Posterior vena cava (tissue), 2 donors: ENCODE measurements at regions not wholly inside any gene's neighbourhood (a gene's known extent, or its start where the extent isn't known, plus 50 kb on each side); places are given as distances from the start of the nearest gene placed in this dataset.

Experiments used
- DNase-seq: peaks from one replicate; pipeline ENCODE4 v3.0.0-alpha.2; 2020; ENCODE audit warnings: low spot score
- intact Hi-C, 2 donors: fragments of 100-400 bp; cut with DNase I; formaldehyde crosslinking; loops; one replicate each; pipeline versions ENCODE4 v1.14.1 to v1.14.2; 2022 to 2023
- donor health status: DM: yes; HTN: yes; CAD: no.
- donor health status: DM: yes; HTN: yes; CAD: no.

DNA sequence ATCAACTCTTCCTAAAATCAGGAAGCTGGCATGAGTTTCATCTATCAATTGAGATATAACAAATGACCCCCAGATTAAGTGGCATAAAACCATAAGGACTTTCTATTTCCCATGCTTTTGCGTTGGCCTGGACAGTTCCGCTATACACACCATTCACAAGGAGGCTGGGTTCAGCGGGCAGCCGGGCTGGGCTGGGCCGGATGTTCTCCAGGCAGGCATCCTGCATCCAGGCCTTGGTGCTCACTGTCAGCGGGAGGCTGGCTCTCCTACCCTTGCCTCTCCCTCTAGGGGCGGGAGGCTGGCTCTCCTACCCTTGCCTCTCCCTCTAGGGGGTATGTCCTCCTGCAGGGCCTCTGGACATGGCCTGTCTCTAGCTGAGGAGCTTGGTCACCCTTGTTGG lies 266.0 kb upstream of the ARRDC4 start:
- DNase-seq, result no peak
- intact Hi-C loops, result no loop called here

DNA sequence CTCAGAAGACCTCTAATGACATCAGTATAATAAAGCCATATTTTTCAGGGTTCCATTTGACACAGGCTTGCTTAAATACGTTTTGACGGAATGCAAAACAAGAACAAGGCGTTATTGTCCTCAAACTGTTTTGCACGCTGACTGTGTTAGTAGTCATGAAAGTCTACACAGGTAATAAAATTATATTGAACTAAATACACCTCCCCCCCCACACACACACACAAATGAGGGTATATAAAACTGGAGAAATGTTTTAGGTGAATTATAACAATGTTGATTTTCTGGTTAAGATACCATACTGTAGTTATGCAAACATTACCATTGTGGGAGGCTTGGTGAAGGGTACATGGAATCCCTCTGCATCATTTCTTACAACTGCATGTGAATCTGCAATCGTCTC lies 257.1 kb upstream of the ARRDC4 start:
- intact Hi-C loops, result no loop called here
- no peak for DNase-seq

DNA sequence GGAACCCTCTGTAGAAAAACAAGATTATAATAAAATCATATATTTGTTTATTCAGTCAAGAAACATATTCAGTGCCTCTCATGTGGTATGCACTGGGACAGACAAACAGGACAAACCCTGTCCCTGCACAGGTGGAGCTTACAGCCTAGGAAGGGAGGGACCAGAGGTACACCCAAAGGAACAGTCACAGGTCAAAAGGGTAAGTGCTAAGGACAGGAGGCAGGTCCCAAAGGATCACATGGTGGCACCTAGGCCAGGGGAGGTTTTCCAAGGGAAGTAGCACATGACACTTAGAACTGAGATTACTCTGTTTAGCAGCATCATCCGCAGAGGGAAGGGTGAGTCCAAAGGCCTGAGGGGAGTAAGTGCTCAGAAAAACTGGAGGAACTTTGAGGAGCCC lies 254.4 kb upstream of the ARRDC4 start:
- DNase-seq, result no peak
- intact Hi-C loops, result no loop called here

DNA sequence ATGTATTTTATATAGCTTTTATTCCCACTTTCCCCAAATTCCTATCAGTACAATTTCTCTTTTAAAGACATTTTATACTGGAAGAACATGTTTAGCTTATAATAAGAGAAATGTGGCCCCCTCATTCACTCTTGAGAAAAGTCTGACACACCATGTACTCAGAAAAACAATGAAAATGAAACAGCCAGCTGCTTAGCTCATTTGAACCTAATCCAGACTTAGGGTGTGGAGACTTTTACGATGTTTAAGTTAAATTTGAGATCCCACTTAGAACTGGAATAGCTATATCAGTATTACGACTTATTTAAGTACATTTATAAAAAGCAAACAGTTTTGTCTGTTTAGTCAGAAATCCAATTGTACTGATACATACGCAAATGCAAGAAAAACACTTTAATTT lies 252.3 kb upstream of the ARRDC4 start:
- intact Hi-C loops, result no loop called here
- no peak for DNase-seq

DNA sequence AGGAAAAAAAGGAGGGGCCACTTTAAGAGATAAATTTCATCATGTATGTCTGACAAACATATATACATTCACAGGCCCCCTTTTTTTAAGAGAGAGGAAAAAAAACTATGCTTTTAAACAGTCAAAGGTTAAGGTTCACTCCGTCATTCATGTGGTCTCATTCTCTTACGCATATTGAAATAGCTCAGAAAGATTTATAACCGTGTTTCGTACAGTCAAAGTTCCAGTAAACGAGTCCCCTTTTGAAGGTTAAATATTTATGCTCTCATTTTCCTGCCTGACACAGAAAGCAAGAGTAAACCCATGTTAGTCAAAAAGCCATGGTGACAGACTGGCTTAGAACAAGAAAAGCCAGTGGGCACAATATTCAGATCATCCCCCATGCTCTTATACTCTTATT lies 248.0 kb upstream of the ARRDC4 start:
- intact Hi-C loops, result no loop called here
- DNase-seq, result no peak

DNA sequence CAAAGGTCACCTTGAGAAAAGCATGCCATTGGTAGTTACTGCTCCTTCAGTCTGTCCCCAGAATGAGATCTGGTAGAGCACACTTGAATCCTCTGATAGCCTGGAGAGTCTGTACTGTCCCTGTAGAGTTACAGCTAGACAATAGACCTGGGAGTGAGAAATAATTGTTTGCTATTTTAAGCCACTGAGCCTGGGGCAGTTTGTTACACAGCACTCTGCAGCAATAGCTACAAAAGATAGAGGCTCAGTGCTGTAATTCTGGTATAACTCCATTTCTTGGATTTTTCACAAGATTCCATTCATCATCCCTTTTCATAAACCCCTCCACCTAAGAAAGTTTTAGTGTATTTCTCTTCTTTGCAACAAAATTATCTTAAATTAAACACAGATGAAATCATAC lies 242.7 kb upstream of the ARRDC4 start:
- no peak for DNase-seq
- intact Hi-C loops, result no loop called here

DNA sequence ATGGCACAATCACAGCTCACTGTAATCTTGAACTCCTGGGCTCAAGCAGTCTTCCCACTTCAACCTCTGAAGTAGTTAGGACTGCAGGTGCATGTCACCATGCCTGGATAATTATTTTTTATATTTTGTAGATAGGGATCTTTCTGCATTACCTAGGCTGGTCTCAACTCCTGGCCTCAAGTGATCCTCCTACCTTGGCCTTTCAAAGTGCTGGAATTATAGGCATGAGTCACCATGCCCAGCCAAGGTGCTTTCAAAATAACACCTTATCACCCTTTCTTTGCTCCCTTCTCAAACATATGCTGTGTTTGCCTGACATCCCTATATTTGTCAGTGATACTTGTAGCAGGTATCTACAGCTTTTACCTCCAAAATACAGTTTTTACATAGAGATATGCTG lies 242.0 kb upstream of the ARRDC4 start:
- intact Hi-C loops, result no loop called here
- DNase-seq, result no peak

DNA sequence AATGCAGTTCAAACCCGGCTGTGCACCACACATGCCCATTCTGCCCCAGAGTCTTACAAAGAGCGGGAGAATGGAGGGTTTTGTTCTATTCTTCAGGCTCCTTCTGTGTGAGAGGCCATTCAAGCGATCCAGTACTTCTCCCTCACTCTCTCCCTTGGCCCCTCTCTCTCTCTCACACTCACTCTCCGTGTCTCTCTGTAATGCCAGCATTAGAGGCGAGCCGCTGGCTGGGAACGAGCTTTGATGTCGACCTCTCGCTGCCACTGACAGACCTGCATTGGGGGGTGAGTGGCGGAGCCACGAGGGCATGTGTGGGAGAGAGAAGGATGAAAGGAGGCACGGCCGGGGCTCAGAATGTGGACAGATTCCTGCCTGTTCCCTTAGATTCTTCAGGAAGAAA lies 231.7 kb upstream of the ARRDC4 start:
- intact Hi-C loops, result no loop called here
- DNase-seq, result no peak

DNA sequence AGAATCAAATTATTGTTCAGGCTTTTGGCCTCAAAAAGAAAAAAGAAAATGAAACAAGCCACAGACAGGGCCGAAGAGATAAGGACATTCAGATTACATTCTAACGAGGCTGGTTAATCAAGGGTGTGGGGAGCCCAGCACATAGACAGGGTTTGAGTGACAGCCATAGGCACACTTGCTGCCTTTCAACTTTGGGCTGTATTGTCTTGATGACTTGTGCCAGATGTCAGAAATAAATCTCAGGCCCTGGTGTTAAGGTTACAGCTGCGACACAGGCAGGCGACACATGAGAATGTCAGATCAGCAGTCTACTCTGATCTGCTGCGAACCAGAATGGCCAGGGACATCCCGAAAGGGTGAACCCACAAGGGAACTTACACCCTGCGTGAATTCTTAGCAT lies 231.2 kb upstream of the ARRDC4 start:
- intact Hi-C loops, result no loop called here
- DNase-seq, result no peak

DNA sequence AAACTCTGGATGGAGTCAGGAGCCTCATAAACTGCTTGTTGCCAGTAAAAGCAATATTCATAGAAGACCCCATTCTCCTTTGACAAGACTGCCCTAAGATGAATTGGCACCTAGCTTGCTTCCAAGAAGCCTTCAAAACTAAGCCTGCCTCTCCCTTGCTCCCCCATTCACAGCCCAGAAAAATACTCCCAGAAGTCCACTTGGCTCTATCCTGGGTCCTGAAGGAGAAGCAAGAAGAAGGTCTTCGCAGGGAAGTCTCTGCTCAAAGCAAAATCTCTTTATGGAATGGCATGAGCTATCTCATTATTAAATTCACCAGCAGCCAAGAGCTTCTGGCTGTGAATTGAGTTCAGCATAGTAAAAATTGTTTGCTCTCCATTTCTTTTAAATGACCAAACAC lies 230.2 kb upstream of the ARRDC4 start:
- no peak for DNase-seq
- intact Hi-C loops, result no loop called here

DNA sequence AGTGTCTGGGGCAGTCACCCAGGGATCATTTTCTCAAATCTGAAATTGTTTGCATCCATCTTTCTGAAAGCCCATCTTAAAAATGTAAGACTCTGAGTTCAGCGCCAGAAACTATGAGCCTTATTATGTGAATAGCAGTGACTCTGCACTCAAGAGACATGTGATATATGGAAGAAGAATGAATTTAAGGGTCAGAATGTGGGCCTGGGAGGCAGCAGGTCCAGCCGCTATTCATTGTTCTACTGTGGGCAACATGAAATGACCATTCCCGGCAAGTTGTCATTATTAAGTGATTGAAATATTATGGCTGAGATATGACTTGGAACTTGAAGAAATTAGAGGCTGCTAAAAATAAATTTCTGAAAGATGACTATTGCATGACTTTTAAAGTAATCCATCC lies 228.6 kb upstream of the ARRDC4 start:
- intact Hi-C loops, result no loop called here
- DNase-seq, result no peak

DNA sequence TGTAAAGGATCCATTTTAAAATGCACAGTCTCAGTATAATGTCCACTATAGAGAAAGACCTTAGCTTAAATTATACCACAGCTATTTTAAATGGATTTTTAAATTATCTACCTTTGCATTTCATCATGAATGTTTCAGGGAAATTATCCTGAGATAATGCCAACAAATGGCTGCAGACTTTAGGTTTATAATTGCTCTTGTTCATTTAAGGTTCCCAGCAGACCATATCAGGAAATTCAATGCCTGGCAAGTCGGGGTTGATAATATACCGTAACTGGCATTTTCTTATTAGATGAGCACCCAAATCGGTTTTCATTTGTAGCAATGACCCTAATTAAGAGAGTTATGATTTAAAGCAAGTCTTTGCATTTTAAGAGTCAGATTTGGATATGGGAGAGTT lies 227.1 kb upstream of the ARRDC4 start:
- no peak for DNase-seq
- intact Hi-C loops, result no loop called here

DNA sequence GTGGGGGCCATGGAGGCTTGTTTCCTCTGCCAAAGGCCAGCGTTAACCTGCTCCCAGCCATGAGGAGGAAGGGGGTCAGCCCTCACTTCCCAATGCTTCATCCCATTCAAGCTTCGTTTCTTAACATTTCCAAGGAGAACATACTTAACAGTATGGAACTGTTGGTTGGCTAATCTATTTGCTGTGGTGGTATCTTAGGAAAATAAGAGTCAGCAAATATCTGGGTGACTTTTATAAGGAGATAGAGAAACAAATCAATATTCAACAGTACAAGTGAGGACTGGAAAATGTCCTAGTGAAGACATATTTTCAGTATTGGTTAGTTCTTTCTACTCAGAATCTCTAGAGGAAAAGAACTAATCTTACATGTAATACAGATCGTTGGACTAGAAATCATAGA lies 223.8 kb upstream of the ARRDC4 start:
- no peak for DNase-seq
- intact Hi-C loops, result no loop called here

DNA sequence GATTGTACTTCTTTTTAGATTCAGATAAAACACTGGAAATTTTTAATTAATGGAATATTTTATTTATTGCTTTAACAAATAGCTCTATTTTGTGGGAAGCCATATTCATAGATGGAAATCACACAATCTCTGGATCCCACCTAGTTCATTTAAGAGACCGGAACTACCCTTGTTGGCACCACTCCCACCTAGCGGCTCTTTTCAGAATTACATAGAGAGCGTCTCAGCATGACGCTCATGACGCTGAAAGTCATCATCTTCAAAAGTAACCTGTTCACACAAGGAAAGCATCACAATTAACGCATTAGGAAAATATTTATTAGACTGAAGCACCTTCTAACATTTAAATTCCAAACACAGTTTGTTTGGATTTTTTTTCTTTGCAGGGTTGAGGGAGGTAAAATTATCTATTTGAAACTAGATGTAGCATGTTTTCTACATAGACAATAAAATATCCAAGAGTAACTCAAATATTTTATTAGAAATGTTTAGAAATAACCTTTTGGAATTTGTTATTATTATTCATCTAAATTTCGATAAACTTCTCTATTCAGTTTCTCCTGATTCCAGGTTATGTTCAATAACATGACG lies 214.9 kb upstream of the ARRDC4 start:
- DNase-seq, result no peak
- intact Hi-C loops, result no loop called here

DNA sequence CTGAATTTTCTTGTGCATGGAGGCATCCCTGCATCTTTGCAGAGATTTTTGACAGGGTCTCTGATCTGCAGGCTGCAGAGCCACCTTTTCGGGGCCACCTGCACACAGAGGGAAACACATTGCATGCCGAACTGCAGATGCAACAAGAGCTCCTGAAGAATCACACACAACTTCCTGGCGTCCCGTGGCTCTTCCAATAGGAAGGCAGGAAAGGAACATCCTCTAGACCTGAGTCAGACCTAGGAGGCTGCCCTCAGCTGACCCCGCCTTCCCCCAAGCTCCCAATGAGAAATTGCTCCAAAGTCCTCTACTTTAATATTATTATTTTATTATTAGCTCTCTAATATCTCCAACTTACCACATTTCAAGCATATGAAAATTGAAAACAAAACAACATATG lies 213.2 kb upstream of the ARRDC4 start:
- no peak for DNase-seq
- intact Hi-C loops, result no loop called here

DNA sequence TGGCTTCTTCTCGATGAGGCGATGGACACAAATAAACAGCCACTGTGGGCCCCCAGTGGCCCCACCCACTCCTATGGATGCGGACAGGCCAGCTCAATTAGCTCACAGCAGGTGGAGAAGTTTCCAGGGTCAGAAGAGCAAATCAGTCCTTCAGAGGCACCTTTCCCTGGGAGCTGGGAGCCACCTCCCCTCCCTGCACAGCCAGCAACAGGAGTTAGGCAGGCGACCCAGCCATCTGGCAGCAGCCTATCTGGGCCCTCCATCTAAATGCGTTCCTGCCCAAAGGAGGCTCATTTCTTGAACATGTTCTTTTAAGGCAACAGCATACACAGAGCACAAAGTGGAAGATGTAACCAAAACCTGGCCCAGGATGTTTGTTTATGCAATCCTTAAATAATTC lies 211.9 kb upstream of the ARRDC4 start:
- intact Hi-C loops, result no loop called here
- DNase-seq, result no peak

DNA sequence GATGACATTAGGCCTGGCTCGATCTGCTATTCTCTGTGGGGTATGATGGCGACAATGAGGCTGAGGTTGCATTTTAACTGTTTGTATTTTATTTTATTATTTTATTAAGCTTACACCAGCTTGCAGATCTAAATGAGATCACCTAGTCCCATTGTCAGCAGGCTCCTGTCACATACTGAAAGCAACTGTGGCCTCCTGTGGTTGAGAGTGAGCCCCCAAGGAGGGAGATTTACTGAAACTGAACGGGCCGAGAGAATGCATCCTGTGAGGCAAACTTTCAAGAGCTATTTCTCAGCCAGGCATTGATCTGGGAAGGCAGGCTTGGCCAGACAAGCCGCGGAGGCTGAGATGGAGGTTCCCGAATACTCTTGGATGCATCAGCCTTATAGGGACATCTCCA lies 210.4 kb upstream of the ARRDC4 start:
- intact Hi-C loops, result no loop called here
- DNase-seq, result no peak

DNA sequence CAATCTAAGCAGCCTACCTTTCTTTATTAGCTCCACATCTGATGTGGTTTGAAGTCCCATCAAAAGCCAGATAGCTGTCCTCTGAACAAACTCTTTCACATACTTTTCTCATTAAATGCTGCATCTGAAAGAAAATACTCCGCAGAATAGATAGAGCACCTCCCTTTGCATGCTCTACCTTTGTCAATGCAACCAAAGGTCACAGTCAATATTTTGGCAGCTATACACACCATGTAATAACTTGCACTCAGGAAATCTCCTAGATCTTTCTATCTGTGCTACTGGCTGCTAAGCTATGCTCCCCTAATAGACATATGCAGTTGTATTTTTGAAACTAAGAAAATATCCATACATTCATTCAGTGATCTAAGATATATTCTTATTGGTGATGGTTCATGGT lies 204.8 kb upstream of the ARRDC4 start:
- DNase-seq, result no peak
- intact Hi-C loops, result no loop called here

DNA sequence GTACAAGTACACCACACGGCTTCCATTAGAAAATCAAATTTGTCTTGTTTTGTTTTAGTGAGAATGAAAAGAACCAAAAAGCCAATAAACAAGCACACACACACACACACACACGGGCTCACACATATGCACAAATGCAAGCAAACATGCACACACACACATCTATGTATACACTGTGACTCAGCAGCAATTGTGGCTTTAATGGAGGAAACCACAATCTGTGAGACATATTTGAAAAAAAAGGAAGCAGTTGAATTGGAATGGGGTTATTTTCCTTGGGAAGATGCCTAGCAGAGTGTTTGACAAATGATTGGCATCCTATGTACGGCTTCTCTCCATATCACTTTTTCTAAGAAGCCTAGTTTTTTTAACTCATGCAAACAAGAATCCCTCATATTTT lies 201.1 kb upstream of the ARRDC4 start:
- intact Hi-C loops, result no loop called here
- DNase-seq, result no peak

DNA sequence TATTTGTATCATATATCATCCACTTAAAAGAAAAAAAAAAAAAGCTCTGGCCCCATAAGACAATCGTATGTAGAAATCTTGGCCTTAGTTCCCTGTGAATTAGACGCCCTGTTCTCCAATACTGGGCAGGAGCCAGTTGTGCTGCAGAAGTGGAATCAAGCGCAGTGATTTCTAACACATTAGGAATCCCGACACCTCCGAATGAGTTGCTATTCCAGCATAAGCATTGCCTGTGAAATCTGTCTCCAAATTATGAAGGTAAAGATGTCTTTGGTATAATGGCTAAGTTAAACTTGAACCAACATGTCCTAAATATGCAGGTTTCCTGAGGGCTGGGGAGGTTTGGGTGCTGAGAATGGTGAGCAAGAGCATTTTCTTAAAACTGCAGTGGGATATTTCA lies 199.4 kb upstream of the ARRDC4 start:
- intact Hi-C loops, result no loop called here

DNA sequence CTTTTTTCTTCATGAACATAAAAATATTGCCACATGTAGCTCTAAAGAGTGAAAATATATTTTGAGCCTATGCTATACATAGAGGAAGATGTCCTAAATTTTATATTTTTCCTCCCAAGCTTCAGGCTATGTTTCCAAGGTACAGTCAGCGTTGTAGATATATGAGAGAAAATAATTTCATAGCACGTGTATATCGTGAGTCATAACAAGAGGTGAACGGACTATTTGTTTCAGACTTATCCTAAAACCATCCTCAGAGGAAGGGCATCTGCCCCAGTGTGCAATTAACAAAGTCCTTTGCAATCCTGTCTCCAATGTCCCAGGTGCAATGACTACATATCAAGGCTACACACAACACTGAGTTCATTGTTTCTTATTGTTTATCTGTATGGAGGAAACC lies 177.3 kb upstream of the ARRDC4 start:
- DNase-seq, result no peak
- intact Hi-C loops, result no loop called here

More for the DNA sequence above, 199.4 kb upstream of the ARRDC4 start:
- DNase-seq, result no peak

DNA sequence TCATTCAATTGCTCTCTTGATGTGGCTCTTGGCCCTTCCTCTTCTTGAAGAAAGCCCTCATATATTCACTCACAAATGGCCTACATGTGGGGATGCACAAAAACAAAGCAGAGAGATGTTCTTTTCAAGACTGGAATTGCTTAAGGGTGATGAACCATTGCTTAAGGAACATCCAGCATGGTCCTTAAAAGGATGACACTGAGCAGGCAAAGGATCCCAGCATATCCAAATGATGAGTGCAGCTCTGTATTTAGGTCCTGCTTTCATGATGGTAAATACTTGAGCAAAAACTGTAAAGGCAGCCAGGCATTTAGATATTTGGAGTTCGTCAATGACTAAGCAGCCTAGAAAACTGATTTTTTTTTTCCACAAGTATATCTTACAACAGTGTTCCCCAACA lies 173.8 kb upstream of the ARRDC4 start:
- intact Hi-C loops, result no loop called here
- no peak for DNase-seq
